HL-60 (cell line): ENCODE measurements at regions not wholly inside any gene's neighbourhood (a gene's known extent, or its start where the extent isn't known, plus 50 kb on each side); places are given as distances from the start of the nearest gene placed in this dataset.

ENCODE experiments used
- DNase-seq, 2 experiments: peaks; one replicate each; pipeline ENCODE4 v3.0.0-alpha.2; 2010 to 2020; ENCODE audit warnings: low read depth in 1 of 2, low spot score in 1 of 2
- H3K27ac ChIP-seq: fragments of 250-450 bp; sonication (Bioruptor Pico); replicated peaks from 2 replicates; pipeline ENCODE4 v1.5.1; 2020; ENCODE audit warnings: mild to moderate bottlenecking, moderate library complexity
- H3K27me3 ChIP-seq: fragments of 250-450 bp; sonication (Bioruptor Pico); 2 replicates; pipeline ENCODE4 v1.5.1; 2021; ENCODE audit warnings: mild to moderate bottlenecking, moderate library complexity; ENCODE audit not compliant: insufficient read depth, poor library complexity, severe bottlenecking
- H3K4me3 ChIP-seq: replicated peaks from 2 replicates; pipeline ENCODE4 v1.5.1; 2011; ENCODE audit warnings: mild to moderate bottlenecking, control low read depth, low read length; ENCODE audit not compliant: insufficient read depth
- CTCF ChIP-seq: IDR thresholded peaks from one replicate; pipeline ENCODE4 v1.5.1; 2011; ENCODE audit warnings: low read length, control low read depth, inconsistent platforms; ENCODE audit not compliant: insufficient read depth
- GABPA ChIP-seq: IDR thresholded peaks from 2 replicates; pipeline ENCODE4 v1.6.1; 2012; ENCODE audit warnings: low read depth
- POLR2AphosphoS5 ChIP-seq: IDR thresholded peaks from 2 replicates; pipeline ENCODE4 v1.6.1; 2012; ENCODE audit warnings: low read depth
- REST ChIP-seq: IDR thresholded peaks from 2 replicates; pipeline ENCODE4 v1.6.1; 2012; ENCODE audit warnings: low read depth; ENCODE audit not compliant: insufficient replicate concordance
- SPI1 ChIP-seq: IDR thresholded peaks from 2 replicates; pipeline ENCODE4 v1.6.1; 2012; ENCODE audit warnings: low read depth, mild to moderate bottlenecking, borderline replicate concordance

GRCh38 chr6:44500074-44500473, 112.6 kb downstream of the CDC5L start:
- DNase-seq = no peak
- Histone ChIP-seq H3K27me3 (no peaks in the 10 kb centered on the region), H3K27ac (no peak overlapping the region), H3K4me3 (no peak overlapping the region)
- TF ChIP-seq CTCF (no peak), POLR2AphosphoS5 (no peak), GABPA (no peak), REST (no peak), SPI1 (no peak)

- no peak for TF ChIP-seq REST
- no peak for TF ChIP-seq SPI1
- no peak for TF ChIP-seq GABPA
- no peak for TF ChIP-seq CTCF
- TF ChIP-seq POLR2AphosphoS5 = no peak
- DNase-seq = no peak
- Histone ChIP-seq H3K27ac (no peak overlapping the region), H3K4me3 (no peak overlapping the region), H3K27me3 (no peaks in the 10 kb centered on the region)
Measured at GRCh38 chr6:44503471-44503870, 116.0 kb downstream of the CDC5L start.

- Histone ChIP-seq H3K27me3 (no peaks in the 10 kb centered on the region), H3K27ac (no peak overlapping the region)
- TF ChIP-seq SPI1 (no peak), POLR2AphosphoS5 (no peak), GABPA (no peak), REST (no peak), CTCF (no peak)
Measured at GRCh38 chr6:44504301-44504791, 116.8 kb downstream of the CDC5L start.

More at GRCh38 chr6:44504301-44504791, 116.8 kb downstream of the CDC5L start:
- H3K4me3 ChIP-seq = no peak overlapping the region
- DNase-seq = no peak
